Endothelial cell of umbilical vein (primary cell): ENCODE measurements at regions not wholly inside any gene's neighbourhood (a gene's known extent, or its start where the extent isn't known, plus 50 kb on each side); places are given as distances from the start of the nearest gene placed in this dataset.

Experiments
- BruUV-seq: library from RNA; stranded (reverse); fragments of 400-500 nt; replicated peaks from 2 replicates; lab custom pipeline; 2021; lab: Mats Ljungman, UMichigan
- CTCF ChIA-PET: fragments of 300-600, 350-600 bp; sonication (Branson Sonifier 250); formaldehyde crosslinking; loops from one replicate; lab custom pipeline; 2021; ENCODE audit warnings: antibody characterized with exemption, inconsistent platforms; lab: Charles Lee
- POLR2A ChIA-PET: fragments of 300-600, 350-600 bp; sonication (Branson Sonifier 250); formaldehyde crosslinking; loops from one replicate; lab custom pipeline; 2021; ENCODE audit warnings: antibody characterized with exemption, inconsistent platforms; lab: Charles Lee
- DNase-seq: peaks from one replicate; pipeline ENCODE4 v3.0.0-alpha.2; 2011; ENCODE audit warnings: low read depth, low spot score
- FAIRE-seq: peaks from 2 replicates; lab custom pipeline; 2011; peaks lifted over from hg19 to GRCh38; lab: Jason Lieb, UNC
- H2AFZ ChIP-seq: 2 replicates; pipeline ENCODE4 v1.6.0; 2012; ENCODE audit warnings: low read depth, low read length, control low read depth, inconsistent platforms
- H3K27ac ChIP-seq: 2 replicates; pipeline ENCODE4 v1.5.1; 2011; ENCODE audit warnings: low read depth, mild to moderate bottlenecking, control low read depth, low read length, moderate library complexity; ENCODE audit not compliant: insufficient read depth
- H3K27me3 ChIP-seq, 2 experiments: 2 replicates each; pipeline versions ENCODE4 v1.6.0 to v1.6.1; 2011; ENCODE audit warnings: low read length in 2 of 2, mixed read lengths in 1 of 2; ENCODE audit not compliant: control insufficient read depth in 2 of 2, insufficient read depth in 2 of 2
- H3K36me3 ChIP-seq, 2 experiments: 2 replicates in 1 of 2; 3 replicates in 1 of 2; pipeline ENCODE4 v1.5.1; 2011; ENCODE audit warnings: low read length in 2 of 2, mild to moderate bottlenecking in 1 of 2, moderate library complexity in 1 of 2; ENCODE audit not compliant: control insufficient read depth in 2 of 2, insufficient read depth in 2 of 2; ENCODE audit errors: extremely low read depth in 1 of 2
- H3K4me1 ChIP-seq: 3 replicates; pipeline ENCODE4 v1.5.1; 2011; ENCODE audit warnings: mild to moderate bottlenecking, low read length; ENCODE audit not compliant: control insufficient read depth, insufficient read depth; ENCODE audit errors: extremely low read depth
- H3K4me2 ChIP-seq: 2 replicates; pipeline ENCODE4 v1.6.1; 2011; ENCODE audit warnings: low read length, control low read depth, mixed read lengths; ENCODE audit not compliant: insufficient read depth
- H3K4me3 ChIP-seq, 3 experiments: fragments of 200-600 bp in 1 of 3; sonication (generic), shearing (Covaris generic) in 1 of 3; replicated peaks in 1 of 3; 2 replicates each; pipeline ENCODE4 v1.5.1; 2011 to 2016; ENCODE audit warnings: control low read depth in 3 of 3, low read length in 3 of 3, mild to moderate bottlenecking in 2 of 3, inconsistent platforms in 1 of 3, low read depth in 1 of 3, moderate library complexity in 1 of 3; ENCODE audit not compliant: insufficient read depth in 1 of 3
- H3K79me2 ChIP-seq: 2 replicates; pipeline ENCODE4 v1.6.0; 2012; ENCODE audit warnings: low read length, inconsistent platforms; ENCODE audit not compliant: control insufficient read depth, insufficient read depth
- H3K9ac ChIP-seq: replicated peaks from 2 replicates; pipeline ENCODE3; 2011; ENCODE audit warnings: low read length, control low read depth; ENCODE audit not compliant: insufficient read depth; ENCODE audit errors: extremely low read depth
- H3K9me1 ChIP-seq: replicated peaks from 3 replicates; pipeline ENCODE4 v1.6.0; 2011; ENCODE audit warnings: mild to moderate bottlenecking, low read length; ENCODE audit not compliant: control insufficient read depth, insufficient read depth; ENCODE audit errors: extremely low read depth
- H3K9me3 ChIP-seq: replicated peaks from 2 replicates; pipeline ENCODE4 v1.5.1; 2012; ENCODE audit warnings: low read length, inconsistent platforms; ENCODE audit not compliant: control insufficient read depth, insufficient read depth
- H4K20me1 ChIP-seq: replicated peaks from 2 replicates; pipeline ENCODE3; 2011; ENCODE audit warnings: mild to moderate bottlenecking, low read length; ENCODE audit not compliant: control insufficient read depth, insufficient read depth; ENCODE audit errors: extremely low read depth
- EZH2 ChIP-seq: IDR thresholded peaks from 2 replicates; pipeline ENCODE4 v1.6.1; 2012; ENCODE audit warnings: borderline replicate concordance, low read depth, mild to moderate bottlenecking, moderate library complexity, low read length, inconsistent platforms; ENCODE audit not compliant: severe bottlenecking
- FOS ChIP-seq: IDR thresholded peaks from 2 replicates; pipeline ENCODE4 v1.6.1; 2011; ENCODE audit warnings: mild to moderate bottlenecking, low read length, moderate library complexity, borderline replicate concordance; ENCODE audit not compliant: insufficient read depth
- GATA2 ChIP-seq: IDR thresholded peaks from 2 replicates; pipeline ENCODE4 v1.7.0; 2011; ENCODE audit warnings: low read depth, mild to moderate bottlenecking, moderate library complexity, mixed read lengths, low read length; ENCODE audit not compliant: insufficient read length, insufficient read depth
- JUN ChIP-seq: IDR thresholded peaks from 2 replicates; pipeline ENCODE4 v1.6.1; 2011; ENCODE audit warnings: borderline replicate concordance, low read depth; ENCODE audit not compliant: insufficient read length, insufficient read depth
- MYC ChIP-seq: IDR thresholded peaks from one replicate; pipeline ENCODE4 v1.6.1; 2011; ENCODE audit warnings: mild to moderate bottlenecking, low read depth, low read length
- POLR2A ChIP-seq: IDR thresholded peaks from 2 replicates; pipeline ENCODE4 v1.6.1; 2012; ENCODE audit warnings: low read depth, mild to moderate bottlenecking, control low read depth, low read length
- POLR2AphosphoS5 ChIP-seq: IDR thresholded peaks from 2 replicates; pipeline ENCODE4 v1.6.1; 2012; ENCODE audit warnings: low read depth, mild to moderate bottlenecking, control low read depth, low read length, moderate library complexity; ENCODE audit not compliant: insufficient read depth
- dilution Hi-C: fragments of 300-500 bp; cut with MboI; formaldehyde crosslinking; loops from one replicate; pipeline ENCODE4 v1.15.0; 2019; ENCODE audit warnings: low sequenced_read_pairs; ENCODE audit not compliant: extremely low pct_ligation_motif_present
- intact Hi-C: fragments of 100-400 bp; cut with micrococcal nuclease; formaldehyde crosslinking; loops from one replicate; pipeline ENCODE4 v1.10.0; 2022
- TF ChIP-seq, protein P1 (sequence below), 2 donors: IDR thresholded peaks; 1 replicate in 1 of 2; 2 replicates in 1 of 2; pipeline ENCODE4 v1.5.1; 2011; ENCODE audit warnings: low read length in 2 of 2, mild to moderate bottlenecking in 2 of 2, moderate library complexity in 2 of 2, control low read depth in 1 of 2, inconsistent platforms in 1 of 2, low read depth in 1 of 2; ENCODE audit not compliant: insufficient read depth in 1 of 2; ENCODE audit errors: extremely low read depth in 1 of 2
- TF ChIP-seq, protein P2 (sequence below): IDR thresholded peaks from 2 replicates; pipeline ENCODE4 v1.6.1; 2011; ENCODE audit not compliant: insufficient read depth, insufficient read length

DNA sequence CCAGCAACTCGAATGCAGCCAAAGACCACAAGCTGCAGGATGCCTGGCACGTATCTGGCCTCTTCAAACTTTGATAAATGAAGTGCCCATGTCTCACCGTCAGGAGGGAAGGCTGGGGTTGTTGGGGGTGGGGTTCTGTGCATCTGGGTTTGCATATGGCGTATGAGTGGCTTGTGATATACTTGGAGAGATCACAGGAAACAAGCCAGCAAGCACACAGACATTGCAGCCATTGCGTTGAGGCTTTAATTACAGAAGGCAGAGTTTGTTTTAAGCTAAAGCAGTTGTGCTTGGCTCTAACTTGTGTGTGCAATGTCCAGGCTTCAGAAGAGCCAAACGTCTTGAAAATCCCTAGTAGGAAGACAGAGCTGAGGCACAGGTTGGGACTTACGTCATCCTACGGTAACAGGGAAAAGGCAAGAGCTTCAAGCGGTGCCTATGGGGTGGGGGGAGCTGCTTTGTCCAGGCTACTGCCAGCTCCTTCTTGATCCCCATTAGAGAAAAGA is 109.2 kb downstream of the ASB7 start:
- H4K20me1 ChIP-seq, result no peaks in the 10 kb centered on the region
- no peaks in the 10 kb centered on the region for H3K9me3 ChIP-seq
- no peaks in the 10 kb centered on the region for H3K9me1 ChIP-seq
- no peak overlapping the region for H3K27ac ChIP-seq
- intact Hi-C loops (no loop called here), dilution Hi-C loops (no loop called here)
- peaks cover 9% of the 10 kb centered on the region for H3K4me1 ChIP-seq
- no peak for TF ChIP-seq FOS
- TF ChIP-seq, protein P1, sequence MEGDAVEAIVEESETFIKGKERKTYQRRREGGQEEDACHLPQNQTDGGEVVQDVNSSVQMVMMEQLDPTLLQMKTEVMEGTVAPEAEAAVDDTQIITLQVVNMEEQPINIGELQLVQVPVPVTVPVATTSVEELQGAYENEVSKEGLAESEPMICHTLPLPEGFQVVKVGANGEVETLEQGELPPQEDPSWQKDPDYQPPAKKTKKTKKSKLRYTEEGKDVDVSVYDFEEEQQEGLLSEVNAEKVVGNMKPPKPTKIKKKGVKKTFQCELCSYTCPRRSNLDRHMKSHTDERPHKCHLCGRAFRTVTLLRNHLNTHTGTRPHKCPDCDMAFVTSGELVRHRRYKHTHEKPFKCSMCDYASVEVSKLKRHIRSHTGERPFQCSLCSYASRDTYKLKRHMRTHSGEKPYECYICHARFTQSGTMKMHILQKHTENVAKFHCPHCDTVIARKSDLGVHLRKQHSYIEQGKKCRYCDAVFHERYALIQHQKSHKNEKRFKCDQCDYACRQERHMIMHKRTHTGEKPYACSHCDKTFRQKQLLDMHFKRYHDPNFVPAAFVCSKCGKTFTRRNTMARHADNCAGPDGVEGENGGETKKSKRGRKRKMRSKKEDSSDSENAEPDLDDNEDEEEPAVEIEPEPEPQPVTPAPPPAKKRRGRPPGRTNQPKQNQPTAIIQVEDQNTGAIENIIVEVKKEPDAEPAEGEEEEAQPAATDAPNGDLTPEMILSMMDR (IDR thresholded peaks at IDR 0.05; ENCODE audit: extremely low read depth in 1 of 2, insufficient read depth in 1 of 2, low read depth in 1 of 2, low read length in 2 of 2), result no peak
- no peak for TF ChIP-seq POLR2A
- TF ChIP-seq, protein P2, sequence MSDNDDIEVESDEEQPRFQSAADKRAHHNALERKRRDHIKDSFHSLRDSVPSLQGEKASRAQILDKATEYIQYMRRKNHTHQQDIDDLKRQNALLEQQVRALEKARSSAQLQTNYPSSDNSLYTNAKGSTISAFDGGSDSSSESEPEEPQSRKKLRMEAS, result no peak
- TF ChIP-seq EZH2, result no peak
- no peak for TF ChIP-seq MYC
- no peak for TF ChIP-seq JUN
- no peak for TF ChIP-seq GATA2
- TF ChIP-seq POLR2AphosphoS5, result no peak
- H3K4me2 ChIP-seq, result no peak overlapping the region
- no peaks in the 10 kb centered on the region for H3K79me2 ChIP-seq
- no peaks in the 10 kb centered on the region for H3K27me3 ChIP-seq
- POLR2A ChIA-PET, result no interaction called here
- H3K9ac ChIP-seq, result no peak overlapping the region
- no peak overlapping the region for H3K4me3 ChIP-seq
- no peak overlapping the region for H2AFZ ChIP-seq
- CTCF ChIA-PET, result interaction anchor here (1.0 to 1.5 kb wide), 4 partner anchors 9 to 161 kb away, joined by 3 read pairs; no protein-coding TSS in a partner anchor
- H3K36me3 ChIP-seq, result no peaks in the 10 kb centered on the region
- DNase-seq, result no peak
- FAIRE-seq, result no peak
- no TSS peak for BruUV-seq
